Testis (tissue), 2 donors: ENCODE measurements at regions not wholly inside any gene's neighbourhood (a gene's known extent, or its start where the extent isn't known, plus 50 kb on each side); places are given as distances from the start of the nearest gene placed in this dataset.

Experiments used
- POLR2A ChIP-seq: fragments of 450-650 bp; IDR thresholded peaks from one replicate; pipeline ENCODE4 v1.6.1; 2017; ENCODE audit warnings: antibody characterized with exemption, mild to moderate bottlenecking, moderate library complexity
- TF ChIP-seq, protein P1 (sequence below), 3 experiments: fragments of 450-650 bp in 2 of 3; fragments of 200-600 bp in 1 of 3; sonication (generic) in 1 of 3; IDR thresholded peaks; one replicate each; pipeline ENCODE4 v1.5.1; 2016 to 2019; ENCODE audit warnings: antibody characterized with exemption in 3 of 3, mild to moderate bottlenecking in 2 of 3, moderate library complexity in 1 of 3

DNA sequence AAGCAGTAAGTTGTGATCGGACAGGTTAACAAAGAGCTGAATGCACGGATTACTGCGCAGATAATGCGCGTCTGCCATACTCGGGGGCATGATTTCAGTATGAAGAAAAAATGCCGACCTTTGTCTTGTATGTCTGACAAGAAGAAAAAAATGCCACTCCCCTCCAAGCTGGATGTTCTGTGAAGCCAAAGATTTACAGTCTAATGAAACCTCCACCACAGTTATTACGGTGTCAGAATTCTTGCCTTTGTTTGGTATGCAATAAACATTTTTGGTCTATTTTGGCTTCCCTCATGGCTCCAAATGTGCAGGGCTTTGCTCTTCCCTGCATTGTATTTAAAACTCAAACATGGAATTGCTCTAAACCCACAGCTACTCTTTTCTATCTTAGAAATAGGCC lies 72.2 kb upstream of the THUMPD2 start:
- no peak for TF ChIP-seq POLR2A
- TF ChIP-seq, protein P1, sequence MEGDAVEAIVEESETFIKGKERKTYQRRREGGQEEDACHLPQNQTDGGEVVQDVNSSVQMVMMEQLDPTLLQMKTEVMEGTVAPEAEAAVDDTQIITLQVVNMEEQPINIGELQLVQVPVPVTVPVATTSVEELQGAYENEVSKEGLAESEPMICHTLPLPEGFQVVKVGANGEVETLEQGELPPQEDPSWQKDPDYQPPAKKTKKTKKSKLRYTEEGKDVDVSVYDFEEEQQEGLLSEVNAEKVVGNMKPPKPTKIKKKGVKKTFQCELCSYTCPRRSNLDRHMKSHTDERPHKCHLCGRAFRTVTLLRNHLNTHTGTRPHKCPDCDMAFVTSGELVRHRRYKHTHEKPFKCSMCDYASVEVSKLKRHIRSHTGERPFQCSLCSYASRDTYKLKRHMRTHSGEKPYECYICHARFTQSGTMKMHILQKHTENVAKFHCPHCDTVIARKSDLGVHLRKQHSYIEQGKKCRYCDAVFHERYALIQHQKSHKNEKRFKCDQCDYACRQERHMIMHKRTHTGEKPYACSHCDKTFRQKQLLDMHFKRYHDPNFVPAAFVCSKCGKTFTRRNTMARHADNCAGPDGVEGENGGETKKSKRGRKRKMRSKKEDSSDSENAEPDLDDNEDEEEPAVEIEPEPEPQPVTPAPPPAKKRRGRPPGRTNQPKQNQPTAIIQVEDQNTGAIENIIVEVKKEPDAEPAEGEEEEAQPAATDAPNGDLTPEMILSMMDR (IDR thresholded peaks at IDR 0.05) = no peak
